Activated CD8-positive, alpha-beta memory T cell treated with anti-CD3 and anti-CD28 coated beads, Interleukin-2, amount 10 ng/mL, durations not matched to agents 7 days and 5 days (primary cell): ENCODE measurements at regions not wholly inside any gene's neighbourhood (a gene's known extent, or its start where the extent isn't known, plus 50 kb on each side); places are given as distances from the start of the nearest gene placed in this dataset.

ENCODE experiments used
- ATAC-seq: fragments of 150-1000 bp; cut with Tn5 transposase; one replicate; pipeline ENCODE4 v1.10.0; 2021; ENCODE audit warnings: moderate library complexity
- CTCF ChIA-PET: fragments of 350-600 bp; sonication (Branson Sonifier 250); formaldehyde crosslinking; loops from one replicate; lab custom pipeline; 2021; ENCODE audit warnings: antibody characterized with exemption; lab: Charles Lee
- DNase-seq: peaks from one replicate; pipeline ENCODE4 v3.0.0-alpha.2; 2020
- H3K27ac Mint-ChIP-seq: one replicate; pipeline ENCODE4 v1.8.0; 2021; ENCODE audit warnings: mild to moderate bottlenecking, mixed read lengths
- H3K27me3 Mint-ChIP-seq: one replicate; pipeline ENCODE4 v1.8.0; 2021; ENCODE audit warnings: mixed read lengths
- H3K36me3 Mint-ChIP-seq: one replicate; pipeline ENCODE4 v1.8.0; 2021; ENCODE audit warnings: mild to moderate bottlenecking, mixed read lengths
- H3K4me1 Mint-ChIP-seq: one replicate; pipeline ENCODE4 v1.8.0; 2021; ENCODE audit warnings: mixed read lengths
- H3K4me3 Mint-ChIP-seq: one replicate; pipeline ENCODE4 v1.8.0; 2021; ENCODE audit warnings: mild to moderate bottlenecking, moderate library complexity, mixed read lengths
- H3K9me3 Mint-ChIP-seq: one replicate; pipeline ENCODE4 v1.8.0; 2022; ENCODE audit warnings: low read depth, mixed read lengths

- Mint-ChIP-seq H3K36me3 (no peaks in the 10 kb centered on the region), H3K27ac (no peak overlapping the region), H3K27me3 (peaks cover 16% of the 10 kb centered on the region), H3K9me3 (no peaks in the 10 kb centered on the region), H3K4me3 (no peak overlapping the region), H3K4me1 (no peaks in the 10 kb centered on the region)
- DNase-seq (no peak), ATAC-seq (no peak)
- CTCF ChIA-PET: no interaction called here
Observed at GRCh38 chr3:115494826-115495225, 128.5 kb upstream of the GAP43 start.

GRCh38 chr3:115498421-115498820 lies 124.9 kb upstream of the GAP43 start:
- no peak overlapping the region for H3K4me3 Mint-ChIP-seq
- DNase-seq: no peak
- peaks cover 10% of the 10 kb centered on the region for H3K27me3 Mint-ChIP-seq
- no peak for ATAC-seq
- H3K9me3 Mint-ChIP-seq: no peaks in the 10 kb centered on the region
- H3K4me1 Mint-ChIP-seq: no peaks in the 10 kb centered on the region
- CTCF ChIA-PET: no interaction called here
- no peaks in the 10 kb centered on the region for H3K36me3 Mint-ChIP-seq
- no peak overlapping the region for H3K27ac Mint-ChIP-seq

DNA sequence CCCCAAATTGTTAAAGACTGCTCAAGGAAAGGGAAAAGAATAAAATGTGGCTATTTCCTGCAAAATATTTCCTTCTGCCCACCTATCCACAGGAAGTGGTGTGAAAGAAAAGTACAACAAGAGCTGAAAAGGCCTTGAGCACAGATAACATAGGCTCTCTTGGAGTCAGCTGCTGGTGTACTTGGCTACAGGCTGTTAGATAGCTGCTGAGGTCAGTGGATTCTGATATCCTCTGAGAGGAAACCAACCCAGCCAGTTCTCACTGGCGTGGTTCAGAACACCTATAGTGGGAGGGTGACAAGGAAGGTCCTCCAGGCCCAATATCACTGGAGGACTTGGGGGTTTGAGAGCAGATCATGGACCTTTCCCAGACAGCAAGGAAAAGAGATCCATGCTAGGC lies 124.4 kb upstream of the GAP43 start:
- no peak for ATAC-seq
- Mint-ChIP-seq H3K4me1 (no peaks in the 10 kb centered on the region), H3K36me3 (no peaks in the 10 kb centered on the region), H3K4me3 (no peak overlapping the region), H3K9me3 (no peaks in the 10 kb centered on the region), H3K27me3 (peaks cover 11% of the 10 kb centered on the region), H3K27ac (no peak overlapping the region)
- no peak for DNase-seq
- CTCF ChIA-PET: no interaction called here

GRCh38 chr3:115499666-115500065 lies 123.6 kb upstream of the GAP43 start:
- no peak overlapping the region for H3K27ac Mint-ChIP-seq
- H3K36me3 Mint-ChIP-seq: no peaks in the 10 kb centered on the region
- H3K27me3 Mint-ChIP-seq: peaks cover 11% of the 10 kb centered on the region
- ATAC-seq (no peak), DNase-seq (no peak)
- no peak overlapping the region for H3K4me3 Mint-ChIP-seq
- no peaks in the 10 kb centered on the region for H3K4me1 Mint-ChIP-seq
- H3K9me3 Mint-ChIP-seq: no peaks in the 10 kb centered on the region
- CTCF ChIA-PET: no interaction called here

- CTCF ChIA-PET: no interaction called here
- Mint-ChIP-seq H3K36me3 (no peaks in the 10 kb centered on the region), H3K4me3 (no peak overlapping the region), H3K27ac (no peak overlapping the region), H3K4me1 (no peaks in the 10 kb centered on the region), H3K27me3 (peaks cover 11% of the 10 kb centered on the region), H3K9me3 (peaks cover 3% of the 10 kb centered on the region)
- DNase-seq (no peak), ATAC-seq (no peak)
Observed at GRCh38 chr3:115500795-115501194, 122.5 kb upstream of the GAP43 start.

DNA sequence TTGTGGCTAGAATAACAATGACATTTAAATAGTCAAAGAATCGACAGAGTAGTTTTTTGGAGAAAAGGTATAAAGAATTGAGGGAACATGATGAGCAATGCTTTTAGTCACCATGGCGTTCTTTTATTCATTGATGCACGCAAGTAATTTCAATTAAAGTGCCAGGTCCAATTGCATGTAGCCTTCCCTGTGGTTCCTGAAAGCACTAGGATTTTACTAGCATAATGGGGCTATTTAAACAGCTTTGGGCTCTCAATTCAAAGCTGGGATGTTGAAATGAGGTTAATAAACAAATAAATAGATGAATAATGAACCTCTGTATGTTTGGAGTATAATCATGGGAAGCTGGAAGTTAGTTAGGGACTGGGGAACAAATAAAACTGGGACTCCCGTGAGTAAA lies 121.2 kb upstream of the GAP43 start:
- ATAC-seq (no peak), DNase-seq (no peak)
- CTCF ChIA-PET: no interaction called here
- no peaks in the 10 kb centered on the region for H3K36me3 Mint-ChIP-seq
- H3K9me3 Mint-ChIP-seq: peaks cover 3% of the 10 kb centered on the region
- no peak overlapping the region for H3K4me3 Mint-ChIP-seq
- H3K27ac Mint-ChIP-seq: no peak overlapping the region
- H3K4me1 Mint-ChIP-seq: no peaks in the 10 kb centered on the region
- peaks cover 7% of the 10 kb centered on the region for H3K27me3 Mint-ChIP-seq

DNA sequence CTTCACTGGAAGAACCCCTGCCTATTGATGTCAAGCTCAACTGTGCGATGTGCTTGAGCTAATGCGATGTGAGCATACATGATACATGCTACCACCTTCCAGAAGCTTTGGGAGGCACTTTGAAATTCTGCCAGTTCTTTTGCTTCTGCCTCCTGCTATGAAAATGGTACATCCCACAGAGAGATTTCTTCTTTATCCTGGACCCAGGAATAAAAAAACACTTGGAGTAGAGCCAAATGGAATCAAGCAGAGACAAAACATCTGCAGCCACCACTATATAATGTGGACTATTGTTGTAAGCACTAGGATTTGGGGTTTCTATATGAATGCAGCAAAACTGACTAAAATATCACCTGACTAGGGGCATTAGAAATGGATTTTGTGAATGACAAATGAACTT lies 119.9 kb upstream of the GAP43 start:
- Mint-ChIP-seq H3K4me3 (no peak overlapping the region), H3K27ac (no peak overlapping the region), H3K9me3 (peaks cover 3% of the 10 kb centered on the region), H3K27me3 (peaks cover 7% of the 10 kb centered on the region), H3K4me1 (no peaks in the 10 kb centered on the region), H3K36me3 (no peaks in the 10 kb centered on the region)
- CTCF ChIA-PET: no interaction called here
- no peak for ATAC-seq
- DNase-seq: no peak

GRCh38 chr3:115508562-115508961 lies 114.7 kb upstream of the GAP43 start:
- no peak for DNase-seq
- no peak overlapping the region for H3K4me3 Mint-ChIP-seq
- H3K27me3 Mint-ChIP-seq: peaks cover 40% of the 10 kb centered on the region
- peaks cover 14% of the 10 kb centered on the region for H3K4me1 Mint-ChIP-seq
- CTCF ChIA-PET: no interaction called here
- ATAC-seq: no peak
- no peaks in the 10 kb centered on the region for H3K36me3 Mint-ChIP-seq
- H3K27ac Mint-ChIP-seq: no peak overlapping the region
- peaks cover 3% of the 10 kb centered on the region for H3K9me3 Mint-ChIP-seq

DNA sequence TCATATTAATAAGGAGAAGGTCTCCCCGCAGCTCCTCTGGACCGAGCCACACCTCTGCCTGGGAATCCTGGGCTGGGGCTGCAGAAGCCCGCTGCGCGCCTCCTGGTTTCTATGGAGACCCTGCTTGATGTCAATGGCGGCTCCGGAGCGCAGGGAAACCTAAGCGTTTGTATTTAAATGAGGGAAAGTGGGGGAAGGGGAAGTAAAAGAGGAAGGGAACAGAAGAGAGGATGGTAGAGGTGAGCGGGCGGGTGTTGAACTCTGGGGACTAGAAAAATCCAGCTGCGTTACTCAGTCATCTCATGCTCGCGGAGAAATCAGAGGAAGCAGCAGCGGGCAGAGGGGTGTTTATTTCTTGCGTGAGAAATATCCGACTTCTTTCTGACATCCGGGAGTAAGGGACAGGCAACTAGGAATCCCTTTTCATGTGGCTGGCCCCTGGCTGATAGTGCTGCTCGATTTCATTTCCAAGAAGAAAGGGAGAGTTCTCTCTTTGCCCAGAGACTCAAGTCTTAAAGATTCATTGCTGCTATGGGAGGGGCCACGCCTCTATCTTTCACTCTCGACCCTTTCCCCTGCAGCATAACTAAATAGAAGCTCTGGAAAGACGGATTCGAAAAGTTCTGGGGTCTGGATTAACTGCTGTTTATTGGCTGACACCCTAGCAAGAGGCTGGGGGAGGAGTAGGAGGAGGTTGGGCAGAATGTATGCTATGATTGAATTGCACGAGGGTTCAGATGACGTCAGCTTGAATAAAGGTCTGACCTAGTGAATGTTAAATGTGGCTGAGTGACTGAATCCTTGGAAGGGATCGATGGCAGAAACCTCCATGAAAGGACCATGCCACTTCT lies 110.5 kb upstream of the GAP43 start:
- peaks cover 45% of the 10 kb centered on the region for H3K27me3 Mint-ChIP-seq
- no peak overlapping the region for H3K27ac Mint-ChIP-seq
- ATAC-seq (peak; percentile 70), DNase-seq (no peak)
- no peaks in the 10 kb centered on the region for H3K9me3 Mint-ChIP-seq
- peak overlapping the region; percentile 72 for H3K4me3 Mint-ChIP-seq
- CTCF ChIA-PET: no interaction called here
- H3K36me3 Mint-ChIP-seq: no peaks in the 10 kb centered on the region
- H3K4me1 Mint-ChIP-seq: peaks cover 15% of the 10 kb centered on the region

- Mint-ChIP-seq H3K4me1 (peaks cover 15% of the 10 kb centered on the region), H3K27me3 (peaks cover 45% of the 10 kb centered on the region), H3K36me3 (no peaks in the 10 kb centered on the region), H3K4me3 (peak overlapping the region; percentile 72), H3K27ac (no peak overlapping the region), H3K9me3 (no peaks in the 10 kb centered on the region)
- no peak for DNase-seq
- CTCF ChIA-PET: no interaction called here
- no peak for ATAC-seq
Observed at GRCh38 chr3:115513416-115513800, 109.9 kb upstream of the GAP43 start.

DNA sequence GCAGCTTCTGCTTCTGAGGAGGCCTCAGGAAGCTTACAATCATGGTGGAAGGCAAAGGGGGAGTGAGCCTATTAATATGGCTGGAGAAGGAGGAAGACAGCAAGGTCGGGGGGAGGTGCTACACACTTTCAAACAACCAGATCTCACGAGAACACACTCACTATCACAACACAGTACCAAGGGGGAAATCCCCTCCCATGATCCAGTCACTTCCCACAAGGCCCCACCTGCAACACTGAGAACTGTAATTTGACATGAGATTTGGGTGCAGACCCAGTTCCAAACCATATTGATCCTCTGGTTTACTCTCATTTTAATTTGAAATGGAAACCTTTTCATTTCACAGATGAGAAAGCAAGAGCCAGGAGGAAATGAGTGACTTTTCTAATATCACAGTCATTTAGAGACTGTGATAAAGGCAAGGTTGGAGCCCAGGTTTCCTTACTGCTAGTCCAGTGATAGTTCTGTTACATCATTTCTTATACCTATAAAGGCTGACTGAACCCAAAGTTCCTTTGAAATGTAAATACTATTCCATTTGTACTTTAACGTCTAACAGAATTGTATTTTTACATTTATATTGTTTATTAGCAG lies 105.8 kb upstream of the GAP43 start:
- DNase-seq (no peak), ATAC-seq (peak; percentile 23)
- no peak overlapping the region for H3K27ac Mint-ChIP-seq
- no peaks in the 10 kb centered on the region for H3K36me3 Mint-ChIP-seq
- no peak overlapping the region for H3K4me3 Mint-ChIP-seq
- peaks cover 12% of the 10 kb centered on the region for H3K27me3 Mint-ChIP-seq
- CTCF ChIA-PET: no interaction called here
- H3K4me1 Mint-ChIP-seq: peaks cover 21% of the 10 kb centered on the region
- H3K9me3 Mint-ChIP-seq: no peaks in the 10 kb centered on the region

DNA sequence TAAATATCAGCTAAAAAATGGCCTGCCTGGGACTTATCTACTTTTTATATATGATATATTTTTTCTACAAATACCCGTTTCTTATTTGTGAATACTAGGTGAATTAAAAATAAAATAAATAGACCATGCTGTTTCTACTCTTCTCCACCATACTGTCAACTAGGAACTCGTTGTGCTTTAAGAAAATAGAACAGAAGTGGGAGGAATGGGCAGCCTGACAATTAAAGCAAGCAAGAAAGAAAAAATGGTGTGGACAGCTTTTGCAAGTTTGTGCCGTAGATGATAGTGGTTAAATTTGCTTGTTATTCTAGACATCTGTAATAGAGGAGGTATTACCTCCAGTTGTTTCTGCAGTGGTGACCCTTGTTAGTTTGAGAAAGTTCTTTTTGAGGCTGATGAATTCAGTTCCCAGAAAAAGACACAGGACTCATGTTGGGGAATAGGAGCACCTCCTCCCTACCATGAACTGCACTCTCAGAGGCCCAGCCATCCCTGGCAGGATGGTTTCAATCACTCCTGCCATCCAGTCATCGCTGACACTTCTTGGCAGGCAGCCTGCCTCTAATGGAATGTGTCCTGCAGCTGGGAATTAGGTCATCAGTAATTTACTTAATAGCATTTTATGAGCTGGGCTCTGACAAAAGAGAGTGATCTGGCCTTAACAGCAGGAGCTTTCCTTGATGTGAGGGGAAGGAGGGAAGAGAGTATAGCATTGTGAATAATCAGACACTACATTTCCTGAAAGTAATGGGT lies 105.0 kb upstream of the GAP43 start:
- CTCF ChIA-PET: no interaction called here
- Mint-ChIP-seq H3K4me1 (peaks cover 13% of the 10 kb centered on the region), H3K27me3 (peaks cover 7% of the 10 kb centered on the region), H3K9me3 (no peaks in the 10 kb centered on the region), H3K36me3 (no peaks in the 10 kb centered on the region), H3K4me3 (no peak overlapping the region), H3K27ac (no peak overlapping the region)
- DNase-seq: no peak
- ATAC-seq: no peak

DNA sequence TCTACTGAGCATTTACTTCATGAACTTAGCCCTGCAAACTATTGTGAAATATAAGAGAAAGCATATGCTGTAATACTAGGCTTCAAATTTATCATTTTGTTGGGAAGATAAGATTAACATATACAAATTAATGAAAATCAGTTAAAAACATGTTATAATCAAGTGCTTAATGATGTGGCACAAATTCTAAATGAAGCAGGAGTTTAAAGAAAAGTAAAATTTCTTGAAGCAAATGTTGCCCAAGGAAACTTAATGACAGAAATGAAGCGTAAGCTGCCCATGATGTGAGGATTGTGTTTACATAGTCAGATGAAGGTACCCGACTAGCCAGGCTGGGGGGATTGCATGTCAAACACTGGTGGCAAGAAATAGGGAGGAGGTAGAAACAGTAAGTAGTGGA lies 103.1 kb upstream of the GAP43 start:
- Mint-ChIP-seq H3K4me1 (peaks cover 10% of the 10 kb centered on the region), H3K27me3 (peaks cover 7% of the 10 kb centered on the region), H3K4me3 (no peak overlapping the region), H3K36me3 (no peaks in the 10 kb centered on the region), H3K27ac (no peak overlapping the region), H3K9me3 (no peaks in the 10 kb centered on the region)
- CTCF ChIA-PET: no interaction called here
- no peak for ATAC-seq
- DNase-seq: no peak
